IPS-18a (cell line): ENCODE measurements at regions not wholly inside any gene's neighbourhood (a gene's known extent, or its start where the extent isn't known, plus 50 kb on each side); places are given as distances from the start of the nearest gene placed in this dataset.

Experiments
- H3K27ac ChIP-seq: one replicate; pipeline ENCODE4 v1.5.1; 2013; ENCODE audit warnings: low read length
- H3K27me3 ChIP-seq: one replicate; pipeline ENCODE4 v1.6.1; 2013; ENCODE audit warnings: mild to moderate bottlenecking, low read length; ENCODE audit not compliant: control insufficient read depth, insufficient read depth
- H3K36me3 ChIP-seq: one replicate; pipeline ENCODE4 v1.6.1; 2013; ENCODE audit warnings: low read depth, low read length; ENCODE audit not compliant: control insufficient read depth
- H3K4me1 ChIP-seq: one replicate; pipeline ENCODE4 v1.6.1; 2013; ENCODE audit warnings: low read depth, low read length; ENCODE audit not compliant: control insufficient read depth
- H3K4me3 ChIP-seq: one replicate; pipeline ENCODE4 v1.5.1; 2013; ENCODE audit warnings: low read length
- H3K9ac ChIP-seq: one replicate; pipeline ENCODE4 v1.6.1; 2013; ENCODE audit warnings: mild to moderate bottlenecking, low read length, moderate library complexity
- H3K9me3 ChIP-seq: one replicate; pipeline ENCODE4 v1.6.1; 2013; ENCODE audit warnings: low read depth, low read length; ENCODE audit not compliant: control insufficient read depth

GRCh38 chr17:73800893-73801292 is 156.6 kb upstream of the SDK2 start:
- H3K9ac ChIP-seq: no peak overlapping the region
- no peaks in the 10 kb centered on the region for H3K27me3 ChIP-seq
- no peaks in the 10 kb centered on the region for H3K9me3 ChIP-seq
- no peak overlapping the region for H3K27ac ChIP-seq
- H3K36me3 ChIP-seq: no peaks in the 10 kb centered on the region
- no peak overlapping the region for H3K4me3 ChIP-seq
- H3K4me1 ChIP-seq: peaks cover 7% of the 10 kb centered on the region

GRCh38 chr17:73801455-73802100 is 157.3 kb upstream of the SDK2 start:
- Histone ChIP-seq H3K4me1 (peaks cover 7% of the 10 kb centered on the region), H3K9me3 (no peaks in the 10 kb centered on the region), H3K27ac (no peak overlapping the region), H3K27me3 (no peaks in the 10 kb centered on the region), H3K4me3 (no peak overlapping the region), H3K9ac (no peak overlapping the region), H3K36me3 (no peaks in the 10 kb centered on the region)

GRCh38 chr17:73802314-73802713 is 158.1 kb upstream of the SDK2 start:
- peaks cover 7% of the 10 kb centered on the region for H3K4me1 ChIP-seq
- H3K27ac ChIP-seq: no peak overlapping the region
- no peak overlapping the region for H3K4me3 ChIP-seq
- no peak overlapping the region for H3K9ac ChIP-seq
- H3K36me3 ChIP-seq: no peaks in the 10 kb centered on the region
- no peaks in the 10 kb centered on the region for H3K9me3 ChIP-seq
- no peaks in the 10 kb centered on the region for H3K27me3 ChIP-seq

GRCh38 chr17:73802871-73803270 is 158.6 kb upstream of the SDK2 start:
- H3K9me3 ChIP-seq: no peaks in the 10 kb centered on the region
- no peaks in the 10 kb centered on the region for H3K27me3 ChIP-seq
- no peak overlapping the region for H3K9ac ChIP-seq
- H3K27ac ChIP-seq: no peak overlapping the region
- no peak overlapping the region for H3K4me3 ChIP-seq
- H3K4me1 ChIP-seq: peaks cover 7% of the 10 kb centered on the region
- H3K36me3 ChIP-seq: no peaks in the 10 kb centered on the region

- peaks cover 7% of the 10 kb centered on the region for H3K4me1 ChIP-seq
- H3K27me3 ChIP-seq: no peaks in the 10 kb centered on the region
Observed at GRCh38 chr17:73803964-73804435, 159.8 kb upstream of the SDK2 start.

GRCh38 chr17:73806768-73807167 is 162.5 kb upstream of the SDK2 start:
- H3K36me3 ChIP-seq: no peaks in the 10 kb centered on the region
- no peak overlapping the region for H3K27ac ChIP-seq
- no peak overlapping the region for H3K4me3 ChIP-seq
- no peaks in the 10 kb centered on the region for H3K9me3 ChIP-seq
- H3K9ac ChIP-seq: no peak overlapping the region
- H3K4me1 ChIP-seq: peaks cover 7% of the 10 kb centered on the region
- no peaks in the 10 kb centered on the region for H3K27me3 ChIP-seq

More at GRCh38 chr17:73803964-73804435, 159.8 kb upstream of the SDK2 start:
- no peaks in the 10 kb centered on the region for H3K9me3 ChIP-seq
- no peak overlapping the region for H3K27ac ChIP-seq
- no peak overlapping the region for H3K4me3 ChIP-seq
- H3K36me3 ChIP-seq: no peaks in the 10 kb centered on the region
- no peak overlapping the region for H3K9ac ChIP-seq

GRCh38 chr17:73813201-73813600 is 169.0 kb upstream of the SDK2 start:
- Histone ChIP-seq H3K4me3 (no peak overlapping the region), H3K9ac (no peak overlapping the region), H3K27ac (no peak overlapping the region), H3K36me3 (no peaks in the 10 kb centered on the region), H3K27me3 (no peaks in the 10 kb centered on the region), H3K9me3 (no peaks in the 10 kb centered on the region), H3K4me1 (peaks cover 19% of the 10 kb centered on the region)

- Histone ChIP-seq H3K9me3 (no peaks in the 10 kb centered on the region), H3K27ac (no peak overlapping the region), H3K27me3 (no peaks in the 10 kb centered on the region), H3K36me3 (no peaks in the 10 kb centered on the region), H3K4me3 (no peak overlapping the region), H3K9ac (no peak overlapping the region), H3K4me1 (peaks cover 19% of the 10 kb centered on the region)
Observed at GRCh38 chr17:73814075-73814474, 169.8 kb upstream of the SDK2 start.

- H3K27ac ChIP-seq: no peak overlapping the region
- H3K27me3 ChIP-seq: peaks cover 4% of the 10 kb centered on the region
- peaks cover 23% of the 10 kb centered on the region for H3K4me1 ChIP-seq
- H3K9me3 ChIP-seq: no peaks in the 10 kb centered on the region
- no peaks in the 10 kb centered on the region for H3K36me3 ChIP-seq
- H3K4me3 ChIP-seq: no peak overlapping the region
- H3K9ac ChIP-seq: no peak overlapping the region
Observed at GRCh38 chr17:73815474-73815873, 171.2 kb upstream of the SDK2 start.

GRCh38 chr17:73819440-73820395 is 175.5 kb upstream of the SDK2 start:
- H3K36me3 ChIP-seq: no peaks in the 10 kb centered on the region
- H3K27me3 ChIP-seq: peaks cover 29% of the 10 kb centered on the region
- no peak overlapping the region for H3K27ac ChIP-seq
- H3K4me3 ChIP-seq: no peak overlapping the region
- peaks cover 43% of the 10 kb centered on the region for H3K4me1 ChIP-seq
- no peaks in the 10 kb centered on the region for H3K9me3 ChIP-seq
- no peak overlapping the region for H3K9ac ChIP-seq

GRCh38 chr17:73820686-73821448 is 176.6 kb upstream of the SDK2 start:
- Histone ChIP-seq H3K36me3 (no peaks in the 10 kb centered on the region), H3K27ac (no peak overlapping the region), H3K9me3 (no peaks in the 10 kb centered on the region), H3K9ac (no peak overlapping the region), H3K4me1 (peaks cover 33% of the 10 kb centered on the region), H3K27me3 (peaks cover 30% of the 10 kb centered on the region), H3K4me3 (no peak overlapping the region)
